ENCODE measurements at regions not wholly inside any gene's neighbourhood (a gene's known extent, or its start where the extent isn't known, plus 50 kb on each side); places are given as distances from the start of the nearest gene placed in this dataset.

- ChIA-PET CTCF (ENCODE audit: partially characterized antibody) (no interaction called here), POLR2A (ENCODE audit: partially characterized antibody) (no interaction called here)
- Histone ChIP-seq H3K23me2 (ENCODE audit: low read depth, low read length) (no peaks in the 10 kb centered on the region), H3K56ac (replicated peaks; ENCODE audit: insufficient read length, low read depth, low read length) (no peak overlapping the region), H3K27me3 (replicated peaks in 1 of 4; ENCODE audit: control insufficient read depth in 3 of 4, extremely low read depth in 1 of 4, insufficient read depth in 3 of 4, low read length in 3 of 4) (no peaks in the 10 kb centered on the region), H3K9ac (replicated peaks in 1 of 4; ENCODE audit: extremely low read depth in 1 of 4, low read depth in 3 of 4, low read length in 3 of 4) (no peak overlapping the region), H3K4ac (replicated peaks; ENCODE audit: insufficient read length, low read depth, low read length) (no peak overlapping the region), H3K4me2 (ENCODE audit: insufficient read depth in 1 of 2, low read depth in 2 of 2, low read length in 2 of 2) (no peak overlapping the region), H2AFZ (ENCODE audit: low read length) (no peak overlapping the region), H3K27ac (ENCODE audit: low read depth, low read length) (no peak overlapping the region), H3K18ac (ENCODE audit: extremely low read depth, low read length) (no peak overlapping the region), H4K8ac (ENCODE audit: extremely low read depth, insufficient read depth, low read length) (no peak overlapping the region), H2BK12ac (ENCODE audit: low read depth, low read length) (no peak overlapping the region), H2BK120ac (replicated peaks; ENCODE audit: low read depth, low read length) (no peak overlapping the region), H4K91ac (replicated peaks; ENCODE audit: insufficient read length, low read length) (no peak overlapping the region), H2BK20ac (ENCODE audit: low read length) (no peak overlapping the region), H3K79me1 (ENCODE audit: low read depth, low read length) (no peaks in the 10 kb centered on the region), H3K36me3 (ENCODE audit: control insufficient read depth in 2 of 4, insufficient read depth in 4 of 4, low read length in 3 of 4) (no peaks in the 10 kb centered on the region), H3K4me3 (ENCODE audit: extremely low read depth in 1 of 4, insufficient read depth in 2 of 4, low read depth in 3 of 4, low read length in 4 of 4) (no peak overlapping the region), H3K23ac (ENCODE audit: insufficient read length) (no peak overlapping the region), H3K79me2 (ENCODE audit: control insufficient read depth in 1 of 2, insufficient read depth in 2 of 2, low read length in 2 of 2) (no peaks in the 10 kb centered on the region), H2BK5ac (ENCODE audit: low read depth, low read length) (no peak overlapping the region), H2BK15ac (ENCODE audit: low read length) (no peak overlapping the region), H2AK5ac (ENCODE audit: low read depth, low read length) (no peak overlapping the region), H3K4me1 (replicated peaks in 1 of 4; ENCODE audit: control insufficient read depth in 3 of 4, insufficient read depth in 4 of 4, low read length in 3 of 4) (no peaks in the 10 kb centered on the region), H4K20me1 (replicated peaks in 1 of 2; ENCODE audit: control insufficient read depth in 1 of 2, insufficient read depth in 2 of 2, low read length in 2 of 2) (no peaks in the 10 kb centered on the region), H4K5ac (ENCODE audit: insufficient read length, low read depth, low read length) (no peak overlapping the region), H3K14ac (ENCODE audit: insufficient read length) (no peak overlapping the region), H3K9me3 (ENCODE audit: insufficient read depth in 2 of 2, low read depth in 1 of 2, low read length in 1 of 2) (no peaks in the 10 kb centered on the region)
- FAIRE-seq (no peak), DNase-seq (ENCODE audit: low read depth in 1 of 2, low spot score in 2 of 2) (no peak)
- 92% methylated on average over 2 of the region's 2 CpGs; no CpG with 5 or more reads in 1 of the 2 experiments for WGBS, 2 experiments (ENCODE audit: extremely low coverage in 1 of 2, insufficient coverage in 1 of 2, insufficient read length in 1 of 2, insufficient replicate concordance in 2 of 2, low coverage in 1 of 2, low lambda C conversion rate in 2 of 2, missing lambda C conversion rate in 1 of 2)
- TF ChIP-seq HDAC2 (IDR thresholded peaks at IDR 0.05; ENCODE audit: borderline replicate concordance in 1 of 2, low read depth in 2 of 2, low read length in 2 of 2) (no peak), RBBP5 (IDR thresholded peaks at IDR 0.05; ENCODE audit: borderline replicate concordance, low read depth, low read length) (no peak), CTCF (IDR thresholded peaks at IDR 0.05; ENCODE audit: control extremely low read depth in 1 of 3, insufficient read depth in 1 of 3, low read depth in 1 of 3, low read length in 3 of 3) (no peak), RNF2 (IDR thresholded peaks at IDR 0.05; ENCODE audit: borderline replicate concordance, low read depth, low read length, missing control alignments, poor library complexity, severe bottlenecking) (no peak), CEBPB (IDR thresholded peaks at IDR 0.05; ENCODE audit: low read depth, low read length) (no peak), JUN (IDR thresholded peaks at IDR 0.05; ENCODE audit: low read depth, low read length) (no peak), GABPA (IDR thresholded peaks at IDR 0.05; ENCODE audit: borderline replicate concordance, insufficient read depth, low read length) (no peak), MAFK (IDR thresholded peaks at IDR 0.05; ENCODE audit: low read depth, low read length) (no peak), JUND (IDR thresholded peaks at IDR 0.05; ENCODE audit: low read length) (no peak), CHD2 (IDR thresholded peaks at IDR 0.05; ENCODE audit: low read length) (no peak), EZH2 (IDR thresholded peaks at IDR 0.05; ENCODE audit: low read depth, low read length, severe bottlenecking) (no peak), RXRA (IDR thresholded peaks at IDR 0.05; ENCODE audit: insufficient read depth, low read depth, low read length) (no peak)
Observed at GRCh38 chr3:103672346-103672745, 1237.5 kb downstream of the ZPLD1 start.
